Thyroid gland (tissue), 4 donors: ENCODE measurements at regions not wholly inside any gene's neighbourhood (a gene's known extent, or its start where the extent isn't known, plus 50 kb on each side); places are given as distances from the start of the nearest gene placed in this dataset.

ENCODE experiments used
- DNase-seq, 2 donors: peaks; one replicate each; pipeline ENCODE4 v3.0.0-alpha.2; 2019
- H3K27ac ChIP-seq, 3 donors: fragments of 200-600 bp; sonication (generic); 1 replicate in 2 of 3; 2 replicates in 1 of 3; pipeline ENCODE4 v1.5.1; 2016 to 2019; ENCODE audit warnings: mild to moderate bottlenecking in 1 of 3, moderate library complexity in 1 of 3
- H3K27me3 ChIP-seq: fragments of 200-600 bp; sonication (generic); one replicate; pipeline ENCODE4 v1.5.1; 2019
- H3K36me3 ChIP-seq, 2 donors: fragments of 200-600 bp; sonication (generic); one replicate each; pipeline ENCODE4 v1.5.1; 2016 to 2019
- H3K4me1 ChIP-seq, 2 donors: fragments of 200-600 bp; sonication (generic); one replicate each; pipeline ENCODE4 v1.5.1; 2017 to 2019
- H3K4me3 ChIP-seq, 3 donors: fragments of 200-600 bp; sonication (generic); replicated peaks in 1 of 3; 1 replicate in 2 of 3; 2 replicates in 1 of 3; pipeline ENCODE4 v1.5.1; 2016; ENCODE audit warnings: mild to moderate bottlenecking in 1 of 3
- H3K9me3 ChIP-seq: fragments of 200-600 bp; sonication (generic); one replicate; pipeline ENCODE4 v1.5.1; 2017
- CTCF ChIP-seq, 6 experiments: fragments of 200-600 bp in 3 of 6; fragments of 450-650 bp in 3 of 6; sonication (generic) in 3 of 6; IDR thresholded peaks; one replicate each; pipeline ENCODE4 v1.5.1; 2016 to 2019; ENCODE audit warnings: antibody characterized with exemption in 6 of 6, mild to moderate bottlenecking in 2 of 6, inconsistent platforms in 1 of 6, moderate library complexity in 1 of 6
- POLR2A ChIP-seq, 2 donors: fragments of 450-650 bp; IDR thresholded peaks; one replicate each; pipeline ENCODE4 v1.6.1; 2017; ENCODE audit warnings: antibody characterized with exemption in 2 of 2, mild to moderate bottlenecking in 2 of 2, moderate library complexity in 1 of 2
- WGBS, 2 donors: methylation state at CpG; one replicate each; pipeline ENCODE4 v1.1.5; 2017; 5-methylcytosine and 5-hydroxymethylcytosine counted together
- intact Hi-C: fragments of 100-400 bp; cut with DNase I; formaldehyde crosslinking; loops from one replicate; pipeline ENCODE4 v1.15.1; 2023

GRCh38 chr2:176496761-176497160 lies 227.5 kb downstream of the MTX2 start:
- Histone ChIP-seq H3K27ac (no peak overlapping the region), H3K36me3 (no peaks in the 10 kb centered on the region), H3K4me1 (peaks cover 0 to 7% of the 10 kb centered on the region in 2 donors), H3K27me3 (no peaks in the 10 kb centered on the region), H3K9me3 (no peaks in the 10 kb centered on the region), H3K4me3 (no peak overlapping the region)
- DNase-seq, result no peak
- WGBS, 2 donors, result 81 to 90% methylated on average over 3 of the region's 3 CpGs
- intact Hi-C loops, result no loop called here
- TF ChIP-seq CTCF (IDR thresholded peaks at IDR 0.05) (no peak), POLR2A (IDR thresholded peaks at IDR 0.05) (no peak)

DNA sequence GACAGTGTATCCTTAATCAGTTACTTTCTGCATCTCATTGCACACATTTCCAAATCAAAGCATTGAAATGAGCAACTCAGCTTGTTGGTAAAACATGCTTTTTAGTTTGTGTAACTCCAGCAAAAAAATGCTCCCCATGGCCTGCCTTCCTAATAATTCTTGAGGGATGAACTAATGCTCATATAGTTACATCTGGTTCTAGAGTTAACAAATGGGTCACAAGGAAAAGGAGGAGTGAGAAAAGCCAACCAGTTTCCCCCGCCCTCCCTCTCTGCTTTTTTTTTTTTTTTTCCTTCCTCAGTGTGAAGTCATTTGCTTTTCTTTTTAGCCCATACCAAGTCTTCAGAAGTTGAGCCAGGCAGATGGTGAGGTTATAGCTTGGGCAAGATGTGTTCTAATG lies 231.7 kb downstream of the MTX2 start:
- DNase-seq, result no peak
- no peaks in the 10 kb centered on the region for H3K9me3 ChIP-seq
- TF ChIP-seq CTCF (IDR thresholded peaks at IDR 0.05), result no peak
- TF ChIP-seq POLR2A (IDR thresholded peaks at IDR 0.05), result no peak
- no peaks in the 10 kb centered on the region for H3K4me1 ChIP-seq
- 72 to 82% methylated on average over 1 of the region's 1 CpG for WGBS, 2 donors
- no peaks in the 10 kb centered on the region for H3K27me3 ChIP-seq
- no peak overlapping the region for H3K27ac ChIP-seq
- H3K4me3 ChIP-seq, result no peak overlapping the region
- no peaks in the 10 kb centered on the region for H3K36me3 ChIP-seq
- intact Hi-C loops, result no loop called here

- Histone ChIP-seq H3K27ac (no peak overlapping the region), H3K4me1 (no peaks in the 10 kb centered on the region), H3K9me3 (no peaks in the 10 kb centered on the region), H3K4me3 (no peak overlapping the region), H3K27me3 (no peaks in the 10 kb centered on the region), H3K36me3 (no peaks in the 10 kb centered on the region)
- WGBS, 2 donors, result 52 to 54% methylated on average over 3 of the region's 3 CpGs
- TF ChIP-seq POLR2A (IDR thresholded peaks at IDR 0.05) (no peak), CTCF (IDR thresholded peaks at IDR 0.05) (no peak)
- DNase-seq, result no peak
- intact Hi-C loops, result no loop called here
These were observed 232.4 kb downstream of the MTX2 start for GRCh38 chr2:176501617-176502016.

DNA sequence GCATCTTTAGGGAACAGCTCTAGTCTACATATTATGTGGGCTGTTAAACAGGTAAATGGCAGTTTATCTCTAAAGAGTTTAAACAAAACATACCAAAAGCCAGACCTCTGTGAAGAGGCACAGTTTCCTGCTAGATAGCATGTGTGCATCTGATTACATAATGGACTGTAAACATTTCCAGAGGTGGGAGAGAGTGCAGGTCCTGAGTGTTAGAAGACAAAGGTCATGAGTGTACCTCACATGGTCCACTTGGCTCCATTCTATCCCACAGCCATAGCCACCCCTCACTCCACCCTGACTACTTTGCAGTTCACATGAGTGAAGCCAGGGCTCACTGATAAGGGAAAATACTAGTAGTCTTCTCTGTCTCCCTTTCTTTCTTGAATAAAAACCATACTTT lies 233.4 kb downstream of the MTX2 start:
- DNase-seq, result no peak
- Histone ChIP-seq H3K4me1 (no peaks in the 10 kb centered on the region), H3K27ac (no peak overlapping the region), H3K9me3 (no peaks in the 10 kb centered on the region), H3K36me3 (no peaks in the 10 kb centered on the region), H3K4me3 (no peak overlapping the region), H3K27me3 (no peaks in the 10 kb centered on the region)
- TF ChIP-seq POLR2A (IDR thresholded peaks at IDR 0.05), result no peak
- TF ChIP-seq CTCF (IDR thresholded peaks at IDR 0.05), result no peak
- intact Hi-C loops, result no loop called here

DNA sequence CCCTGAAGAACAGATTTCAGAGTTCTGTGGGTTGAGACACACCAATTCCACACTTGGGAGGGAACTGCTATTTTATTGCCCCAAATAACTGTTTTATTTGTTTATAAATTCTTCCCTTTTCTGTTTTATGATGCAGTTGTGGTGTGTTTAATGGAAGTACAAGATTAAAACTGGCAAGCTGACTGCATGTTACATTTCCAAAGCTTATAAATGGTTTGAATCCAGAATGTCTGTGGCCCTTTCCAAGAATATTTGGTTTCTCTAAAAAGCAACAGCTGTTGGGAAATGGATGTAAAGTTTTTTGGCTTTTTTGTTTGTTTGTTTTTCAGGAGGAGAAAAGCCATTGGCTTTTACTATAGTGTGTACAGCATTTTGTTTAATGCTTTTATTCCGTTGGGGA lies 234.5 kb downstream of the MTX2 start:
- Histone ChIP-seq H3K27ac (no peak overlapping the region), H3K36me3 (no peaks in the 10 kb centered on the region), H3K27me3 (no peaks in the 10 kb centered on the region), H3K4me1 (no peaks in the 10 kb centered on the region), H3K4me3 (no peak overlapping the region), H3K9me3 (no peaks in the 10 kb centered on the region)
- TF ChIP-seq POLR2A (IDR thresholded peaks at IDR 0.05) (no peak), CTCF (IDR thresholded peaks at IDR 0.05) (no peak)
- 79 to 83% methylated on average over 1 of the region's 1 CpG for WGBS, 2 donors
- intact Hi-C loops, result no loop called here
- DNase-seq, result no peak
